ENCODE measurements at regions not wholly inside any gene's neighbourhood (a gene's known extent, or its start where the extent isn't known, plus 50 kb on each side); places are given as distances from the start of the nearest gene placed in this dataset.
"Not testable (repeated sequence)": the region's sequence is repeated elsewhere in the genome, so short reads cannot be mapped to it uniquely, and the experiment has no call there.

GRCh38 chr11:45411228-45411946, 125.2 kb upstream of the SYT13 start:
- intact Hi-C loops (cut with DNase I; ENCODE audit: low total_unique reads), result no loop called here
- no peak for DNase-seq

DNA sequence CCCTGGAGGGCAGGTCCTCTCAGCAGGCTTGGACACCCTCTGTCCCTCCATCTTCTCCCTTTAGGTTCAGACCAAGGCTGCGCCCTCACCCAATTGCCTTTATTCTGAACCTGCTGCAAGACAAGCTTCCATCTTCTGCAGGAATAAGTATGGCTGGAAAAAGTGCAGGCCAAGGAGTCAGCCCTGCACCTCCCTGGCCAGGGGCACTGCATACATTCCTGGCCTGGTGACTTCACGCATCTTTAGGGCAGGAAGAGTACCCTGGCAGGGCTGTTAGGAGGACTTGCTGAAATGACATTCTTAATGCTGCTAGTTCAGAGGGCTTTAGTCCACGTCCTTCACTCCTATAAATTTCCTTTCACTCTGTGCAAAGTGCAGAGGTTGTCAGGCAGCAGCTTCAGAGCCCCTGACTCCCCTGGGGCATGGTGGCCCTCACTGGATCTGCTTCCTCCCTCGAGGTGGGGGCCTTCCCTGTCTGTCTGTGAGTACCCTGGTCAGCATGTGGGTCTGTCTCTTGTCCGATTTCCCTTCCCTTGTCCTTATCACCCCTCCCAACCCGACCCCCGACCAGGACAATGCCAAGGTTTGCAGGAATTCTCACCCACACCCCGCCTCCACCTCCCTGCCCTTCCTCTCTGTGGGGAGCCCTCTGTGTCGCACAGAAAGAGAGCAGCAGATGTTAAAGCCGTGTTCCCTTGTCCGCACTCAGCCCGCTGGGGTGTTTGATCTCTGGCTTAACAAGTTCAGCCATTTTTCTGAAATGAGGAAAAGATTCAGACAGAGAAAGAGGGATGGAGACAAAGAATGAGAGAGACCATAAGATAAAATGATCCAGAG, 124.5 kb upstream of the SYT13 start:
- Histone ChIP-seq H3K4me1 (no peaks in the 10 kb centered on the region), H3K9me3 (no peaks in the 10 kb centered on the region), H3K36me3 (no peaks in the 10 kb centered on the region), H3K4me3 (no peak overlapping the region), H3K27me3 (no peaks in the 10 kb centered on the region), H3K27ac (no peak overlapping the region)
- intact Hi-C loops (cut with DNase I; ENCODE audit: low total_unique reads), result no loop called here
- TF ChIP-seq POLR2A (IDR thresholded peaks at IDR 0.05), result no peak
- no peak for DNase-seq

More at GRCh38 chr11:45411228-45411946, 125.2 kb upstream of the SYT13 start:
- no peak overlapping the region for H3K4me3 ChIP-seq
- H3K27me3 ChIP-seq, result no peaks in the 10 kb centered on the region
- H3K4me1 ChIP-seq, result no peaks in the 10 kb centered on the region
- H3K27ac ChIP-seq, result peak overlapping the region in 1 of 2 donors; percentile 6
- TF ChIP-seq POLR2A (IDR thresholded peaks at IDR 0.05), result no peak
- TF ChIP-seq CTCF (IDR thresholded peaks at IDR 0.05), result no peak
- no peaks in the 10 kb centered on the region for H3K9me3 ChIP-seq
- H3K36me3 ChIP-seq, result no peaks in the 10 kb centered on the region

- H3K27ac ChIP-seq, result no peak overlapping the region
- intact Hi-C loops (cut with DNase I; ENCODE audit: low total_unique reads), result no loop called here
- no peaks in the 10 kb centered on the region for H3K4me1 ChIP-seq
- no peaks in the 10 kb centered on the region for H3K27me3 ChIP-seq
- H3K9me3 ChIP-seq, result no peaks in the 10 kb centered on the region
- no peaks in the 10 kb centered on the region for H3K36me3 ChIP-seq
- TF ChIP-seq POLR2A (IDR thresholded peaks at IDR 0.05) (no peak), CTCF (IDR thresholded peaks at IDR 0.05) (no peak)
- DNase-seq, result no peak
- no peak overlapping the region for H3K4me3 ChIP-seq
Observed at GRCh38 chr11:45409587-45409986, 123.4 kb upstream of the SYT13 start.

GRCh38 chr11:45407226-45407625, 121.1 kb upstream of the SYT13 start:
- Histone ChIP-seq H3K4me1 (no peaks in the 10 kb centered on the region), H3K27ac (no peak overlapping the region), H3K36me3 (no peaks in the 10 kb centered on the region), H3K27me3 (no peaks in the 10 kb centered on the region), H3K4me3 (no peak overlapping the region), H3K9me3 (no peaks in the 10 kb centered on the region)
- no peak for TF ChIP-seq POLR2A (IDR thresholded peaks at IDR 0.05)
- DNase-seq, result no peak
- intact Hi-C loops (cut with DNase I; ENCODE audit: low total_unique reads), result no loop called here

GRCh38 chr11:45405916-45406670, 120.0 kb upstream of the SYT13 start:
- Histone ChIP-seq H3K27ac (no peak overlapping the region), H3K4me3 (no peak overlapping the region), H3K9me3 (no peaks in the 10 kb centered on the region), H3K27me3 (no peaks in the 10 kb centered on the region), H3K4me1 (no peaks in the 10 kb centered on the region), H3K36me3 (no peaks in the 10 kb centered on the region)
- no peak for DNase-seq
- TF ChIP-seq POLR2A (IDR thresholded peaks at IDR 0.05) (no peak), CTCF (IDR thresholded peaks at IDR 0.05) (peak in 2 of 4 experiments; percentile 5 to 9)
- intact Hi-C loops (cut with DNase I; ENCODE audit: low total_unique reads), result no loop called here

DNA sequence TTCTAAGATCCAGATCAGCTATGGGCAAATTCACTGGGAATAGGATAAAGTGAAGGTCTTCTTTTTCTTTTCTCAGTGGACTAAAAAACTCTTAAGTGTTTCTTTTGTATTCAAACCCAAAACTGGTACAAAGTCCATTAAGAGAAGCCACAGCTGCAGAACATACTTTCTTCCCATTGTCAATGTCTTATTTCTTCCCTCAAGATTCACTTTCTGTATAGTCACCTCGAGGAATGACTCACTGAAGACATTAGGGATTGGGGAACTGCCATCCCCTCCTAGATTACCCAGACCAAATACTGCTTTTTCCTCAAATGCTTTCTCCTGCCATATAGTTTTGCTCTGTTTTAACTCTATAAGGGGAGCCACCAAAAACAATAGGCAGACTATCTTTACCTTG, 117.4 kb upstream of the SYT13 start:
- intact Hi-C loops (cut with DNase I; ENCODE audit: low total_unique reads); DNase-seq: not testable (repeated sequence)

More for the DNA sequence above, 117.4 kb upstream of the SYT13 start:
- not testable (repeated sequence) for H3K27me3 ChIP-seq, H3K27ac ChIP-seq, H3K9me3 ChIP-seq, H3K4me1 ChIP-seq, H3K36me3 ChIP-seq, H3K4me3 ChIP-seq

Data from uterus (tissue), 3 donors.